GM23338 (cell line): ENCODE measurements at regions not wholly inside any gene's neighbourhood (a gene's known extent, or its start where the extent isn't known, plus 50 kb on each side); places are given as distances from the start of the nearest gene placed in this dataset.

Source experiments
- CREB1 ChIP-seq: fragments of 250-450 bp; sonication (Bioruptor Pico); IDR thresholded peaks from 2 replicates; pipeline ENCODE4 v1.5.0; 2020; ENCODE audit warnings: low read depth, mild to moderate bottlenecking, moderate library complexity
- EZH2 ChIP-seq: fragments of 200-600 bp; sonication (generic); IDR thresholded peaks from one replicate; pipeline ENCODE4 v1.8.0; 2017; ENCODE audit warnings: antibody characterized with exemption, mild to moderate bottlenecking, low read depth; ENCODE audit not compliant: unreplicated experiment
- EZH2phosphoT487 ChIP-seq: fragments of 200-600 bp; sonication (generic); IDR thresholded peaks from one replicate; pipeline ENCODE4 v1.8.1; 2018; ENCODE audit warnings: antibody characterized with exemption; ENCODE audit not compliant: unreplicated experiment
- JUNB ChIP-seq: IDR thresholded peaks from one replicate; pipeline ENCODE4 v1.6.1; 2016; ENCODE audit warnings: antibody characterized with exemption; ENCODE audit not compliant: unreplicated experiment
- NANOG ChIP-seq: IDR thresholded peaks from 2 replicates; pipeline ENCODE4 v1.6.1; 2016; ENCODE audit warnings: antibody characterized with exemption, borderline replicate concordance
- POLR2AphosphoS5 ChIP-seq: IDR thresholded peaks from 2 replicates; pipeline ENCODE4 v1.6.1; 2016; ENCODE audit warnings: antibody characterized with exemption, low read depth
- STAT1 ChIP-seq: IDR thresholded peaks from one replicate; pipeline ENCODE4 v1.6.1; 2016; ENCODE audit warnings: antibody characterized with exemption; ENCODE audit not compliant: unreplicated experiment
- ZNF331 ChIP-seq: fragments of 250-450 bp; sonication (Bioruptor Pico); IDR thresholded peaks from 2 replicates; pipeline ENCODE4 v1.5.0; 2020; ENCODE audit warnings: low read depth, mild to moderate bottlenecking, moderate library complexity
- TF ChIP-seq, protein P1 (sequence below), 2 experiments: fragments of 200-600 bp in 1 of 2; sonication (generic) in 1 of 2; conservative IDR thresholded peaks; 2 replicates each; pipeline versions ENCODE4 v1.5.1 to v1.6.1; 2016 to 2017; ENCODE audit warnings: antibody characterized with exemption in 2 of 2, low read depth in 2 of 2, mild to moderate bottlenecking in 2 of 2, moderate library complexity in 1 of 2
- TF ChIP-seq, protein P2 (sequence below): IDR thresholded peaks from one replicate; pipeline ENCODE4 v1.6.1; 2018; ENCODE audit warnings: antibody characterized with exemption; ENCODE audit not compliant: unreplicated experiment
- TF ChIP-seq, protein P3 (sequence below): IDR thresholded peaks from 2 replicates; pipeline ENCODE4 v1.6.1; 2016; ENCODE audit warnings: antibody characterized with exemption

DNA sequence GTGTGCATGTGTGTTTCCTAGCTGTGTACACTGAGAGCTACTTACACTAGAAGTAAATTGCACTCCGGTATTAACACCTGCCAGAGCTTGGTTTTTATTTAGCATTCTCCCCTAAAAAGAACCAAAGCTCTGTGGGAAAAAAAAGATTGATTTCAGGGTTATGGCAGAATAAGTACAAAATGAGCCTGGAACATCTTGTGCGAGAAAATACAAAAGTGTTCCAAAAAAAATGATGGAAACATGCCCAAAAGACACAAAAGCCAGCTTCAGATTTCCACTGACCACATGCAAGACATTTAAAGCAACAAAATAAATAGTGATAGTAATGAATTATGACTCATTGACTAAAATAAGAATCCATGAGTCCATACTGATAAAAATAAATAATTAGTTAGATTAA, 188.3 kb downstream of the GXYLT1 start:
- no peak for TF ChIP-seq POLR2AphosphoS5
- TF ChIP-seq, protein P1, sequence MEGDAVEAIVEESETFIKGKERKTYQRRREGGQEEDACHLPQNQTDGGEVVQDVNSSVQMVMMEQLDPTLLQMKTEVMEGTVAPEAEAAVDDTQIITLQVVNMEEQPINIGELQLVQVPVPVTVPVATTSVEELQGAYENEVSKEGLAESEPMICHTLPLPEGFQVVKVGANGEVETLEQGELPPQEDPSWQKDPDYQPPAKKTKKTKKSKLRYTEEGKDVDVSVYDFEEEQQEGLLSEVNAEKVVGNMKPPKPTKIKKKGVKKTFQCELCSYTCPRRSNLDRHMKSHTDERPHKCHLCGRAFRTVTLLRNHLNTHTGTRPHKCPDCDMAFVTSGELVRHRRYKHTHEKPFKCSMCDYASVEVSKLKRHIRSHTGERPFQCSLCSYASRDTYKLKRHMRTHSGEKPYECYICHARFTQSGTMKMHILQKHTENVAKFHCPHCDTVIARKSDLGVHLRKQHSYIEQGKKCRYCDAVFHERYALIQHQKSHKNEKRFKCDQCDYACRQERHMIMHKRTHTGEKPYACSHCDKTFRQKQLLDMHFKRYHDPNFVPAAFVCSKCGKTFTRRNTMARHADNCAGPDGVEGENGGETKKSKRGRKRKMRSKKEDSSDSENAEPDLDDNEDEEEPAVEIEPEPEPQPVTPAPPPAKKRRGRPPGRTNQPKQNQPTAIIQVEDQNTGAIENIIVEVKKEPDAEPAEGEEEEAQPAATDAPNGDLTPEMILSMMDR (conservative IDR thresholded peaks at IDR 0.05; ENCODE audit: low read depth in 2 of 2) = no peak
- TF ChIP-seq, protein P2, sequence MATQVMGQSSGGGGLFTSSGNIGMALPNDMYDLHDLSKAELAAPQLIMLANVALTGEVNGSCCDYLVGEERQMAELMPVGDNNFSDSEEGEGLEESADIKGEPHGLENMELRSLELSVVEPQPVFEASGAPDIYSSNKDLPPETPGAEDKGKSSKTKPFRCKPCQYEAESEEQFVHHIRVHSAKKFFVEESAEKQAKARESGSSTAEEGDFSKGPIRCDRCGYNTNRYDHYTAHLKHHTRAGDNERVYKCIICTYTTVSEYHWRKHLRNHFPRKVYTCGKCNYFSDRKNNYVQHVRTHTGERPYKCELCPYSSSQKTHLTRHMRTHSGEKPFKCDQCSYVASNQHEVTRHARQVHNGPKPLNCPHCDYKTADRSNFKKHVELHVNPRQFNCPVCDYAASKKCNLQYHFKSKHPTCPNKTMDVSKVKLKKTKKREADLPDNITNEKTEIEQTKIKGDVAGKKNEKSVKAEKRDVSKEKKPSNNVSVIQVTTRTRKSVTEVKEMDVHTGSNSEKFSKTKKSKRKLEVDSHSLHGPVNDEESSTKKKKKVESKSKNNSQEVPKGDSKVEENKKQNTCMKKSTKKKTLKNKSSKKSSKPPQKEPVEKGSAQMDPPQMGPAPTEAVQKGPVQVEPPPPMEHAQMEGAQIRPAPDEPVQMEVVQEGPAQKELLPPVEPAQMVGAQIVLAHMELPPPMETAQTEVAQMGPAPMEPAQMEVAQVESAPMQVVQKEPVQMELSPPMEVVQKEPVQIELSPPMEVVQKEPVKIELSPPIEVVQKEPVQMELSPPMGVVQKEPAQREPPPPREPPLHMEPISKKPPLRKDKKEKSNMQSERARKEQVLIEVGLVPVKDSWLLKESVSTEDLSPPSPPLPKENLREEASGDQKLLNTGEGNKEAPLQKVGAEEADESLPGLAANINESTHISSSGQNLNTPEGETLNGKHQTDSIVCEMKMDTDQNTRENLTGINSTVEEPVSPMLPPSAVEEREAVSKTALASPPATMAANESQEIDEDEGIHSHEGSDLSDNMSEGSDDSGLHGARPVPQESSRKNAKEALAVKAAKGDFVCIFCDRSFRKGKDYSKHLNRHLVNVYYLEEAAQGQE = no peak
- TF ChIP-seq NANOG = no peak
- no peak for TF ChIP-seq EZH2
- no peak for TF ChIP-seq ZNF331 (CRISPR knock-in tag)
- no peak for TF ChIP-seq EZH2phosphoT487
- TF ChIP-seq JUNB = no peak
- TF ChIP-seq STAT1 = no peak
- TF ChIP-seq CREB1 (CRISPR knock-in tag) = no peak
- TF ChIP-seq, protein P3, sequence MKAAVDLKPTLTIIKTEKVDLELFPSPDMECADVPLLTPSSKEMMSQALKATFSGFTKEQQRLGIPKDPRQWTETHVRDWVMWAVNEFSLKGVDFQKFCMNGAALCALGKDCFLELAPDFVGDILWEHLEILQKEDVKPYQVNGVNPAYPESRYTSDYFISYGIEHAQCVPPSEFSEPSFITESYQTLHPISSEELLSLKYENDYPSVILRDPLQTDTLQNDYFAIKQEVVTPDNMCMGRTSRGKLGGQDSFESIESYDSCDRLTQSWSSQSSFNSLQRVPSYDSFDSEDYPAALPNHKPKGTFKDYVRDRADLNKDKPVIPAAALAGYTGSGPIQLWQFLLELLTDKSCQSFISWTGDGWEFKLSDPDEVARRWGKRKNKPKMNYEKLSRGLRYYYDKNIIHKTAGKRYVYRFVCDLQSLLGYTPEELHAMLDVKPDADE = no peak
